GM12864 (cell line): ENCODE measurements at regions not wholly inside any gene's neighbourhood (a gene's known extent, or its start where the extent isn't known, plus 50 kb on each side); places are given as distances from the start of the nearest gene placed in this dataset.

Experiments
- DNase-seq: peaks from one replicate; pipeline ENCODE4 v3.0.0-alpha.2; 2011; ENCODE audit warnings: low read depth
- H3K4me3 ChIP-seq: 2 replicates; pipeline ENCODE4 v1.5.1; 2011; ENCODE audit warnings: mild to moderate bottlenecking, low read depth, low read length, control low read depth
- TF ChIP-seq, protein P1 (sequence below): IDR thresholded peaks from 2 replicates; pipeline ENCODE4 v1.5.1; 2011; ENCODE audit warnings: low read depth, mild to moderate bottlenecking, moderate library complexity, low read length, control low read depth, inconsistent platforms; ENCODE audit errors: missing control alignments

DNA sequence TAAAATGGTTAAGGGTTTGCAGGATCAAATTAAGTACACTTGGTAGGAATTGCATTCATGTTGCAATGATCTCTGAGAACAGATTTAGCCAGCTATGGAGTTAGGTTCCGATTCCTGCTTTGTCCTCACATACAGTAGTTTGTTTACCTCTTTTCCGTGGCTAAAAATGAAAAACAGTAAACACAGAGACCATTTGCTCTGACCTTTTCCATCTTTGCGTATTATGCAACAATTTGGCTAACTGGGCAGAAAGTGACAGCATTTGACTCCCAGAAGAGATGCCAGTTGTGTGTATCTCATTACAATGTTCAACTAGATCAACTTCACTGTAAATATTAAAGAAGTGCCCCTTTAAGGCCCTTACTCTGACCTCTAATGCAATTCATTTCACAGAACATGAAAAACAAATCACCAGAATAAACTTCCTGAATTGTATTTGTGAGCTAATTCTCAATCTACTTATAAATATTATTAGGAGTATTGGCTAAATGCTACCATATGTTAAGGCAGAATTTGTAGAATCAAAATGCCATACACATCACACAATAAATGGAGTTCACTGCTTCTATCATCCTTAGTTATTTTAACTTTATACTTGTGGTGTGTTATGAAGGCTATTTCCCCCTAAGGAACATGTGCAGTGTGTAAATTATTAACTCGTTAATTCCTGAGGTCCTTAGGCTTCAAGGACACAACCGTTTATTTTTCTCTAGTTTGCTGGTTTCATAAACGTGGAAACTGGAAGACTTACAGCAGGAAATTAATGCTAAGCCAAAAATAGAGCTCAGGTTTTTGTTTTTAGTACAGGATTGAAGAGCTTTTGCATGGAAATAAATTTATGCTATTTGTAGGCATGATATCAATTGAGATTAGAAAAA, 380.7 kb upstream of the CITED2 start:
- TF ChIP-seq, protein P1, sequence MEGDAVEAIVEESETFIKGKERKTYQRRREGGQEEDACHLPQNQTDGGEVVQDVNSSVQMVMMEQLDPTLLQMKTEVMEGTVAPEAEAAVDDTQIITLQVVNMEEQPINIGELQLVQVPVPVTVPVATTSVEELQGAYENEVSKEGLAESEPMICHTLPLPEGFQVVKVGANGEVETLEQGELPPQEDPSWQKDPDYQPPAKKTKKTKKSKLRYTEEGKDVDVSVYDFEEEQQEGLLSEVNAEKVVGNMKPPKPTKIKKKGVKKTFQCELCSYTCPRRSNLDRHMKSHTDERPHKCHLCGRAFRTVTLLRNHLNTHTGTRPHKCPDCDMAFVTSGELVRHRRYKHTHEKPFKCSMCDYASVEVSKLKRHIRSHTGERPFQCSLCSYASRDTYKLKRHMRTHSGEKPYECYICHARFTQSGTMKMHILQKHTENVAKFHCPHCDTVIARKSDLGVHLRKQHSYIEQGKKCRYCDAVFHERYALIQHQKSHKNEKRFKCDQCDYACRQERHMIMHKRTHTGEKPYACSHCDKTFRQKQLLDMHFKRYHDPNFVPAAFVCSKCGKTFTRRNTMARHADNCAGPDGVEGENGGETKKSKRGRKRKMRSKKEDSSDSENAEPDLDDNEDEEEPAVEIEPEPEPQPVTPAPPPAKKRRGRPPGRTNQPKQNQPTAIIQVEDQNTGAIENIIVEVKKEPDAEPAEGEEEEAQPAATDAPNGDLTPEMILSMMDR, result no peak
- H3K4me3 ChIP-seq, result no peak overlapping the region
- no peak for DNase-seq

DNA sequence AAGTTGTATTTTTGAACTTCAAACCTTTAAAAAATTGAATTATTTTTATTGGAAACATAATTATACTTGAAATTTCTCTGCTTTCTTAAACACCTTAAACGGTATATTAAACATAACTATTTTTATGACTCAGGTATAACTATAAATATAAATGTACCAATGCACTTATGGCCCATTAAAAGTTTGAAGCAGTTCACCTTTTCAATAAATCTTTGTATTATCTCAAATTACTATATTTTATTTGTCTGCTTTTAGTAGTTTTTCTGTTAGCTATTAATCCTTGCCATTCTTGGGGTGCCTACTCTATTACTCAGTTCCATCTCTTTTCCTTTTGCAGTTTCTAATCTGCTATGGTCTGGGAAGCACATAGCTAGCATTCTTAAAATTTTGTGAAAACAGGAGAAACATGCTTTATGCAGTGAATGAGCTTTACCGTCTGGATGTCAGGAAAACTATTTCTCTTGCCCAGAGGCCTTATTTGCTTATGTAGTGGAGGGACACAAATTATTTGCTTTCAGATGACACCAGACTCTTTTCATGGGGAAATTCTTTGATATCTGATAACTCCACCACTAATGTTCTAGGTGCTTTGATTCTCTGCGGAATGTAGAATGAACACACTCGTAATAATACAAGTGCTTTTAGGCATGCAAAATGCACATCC, 378.9 kb upstream of the CITED2 start:
- TF ChIP-seq, protein P1, result no peak
- H3K4me3 ChIP-seq, result no peak overlapping the region
- no peak for DNase-seq

DNA sequence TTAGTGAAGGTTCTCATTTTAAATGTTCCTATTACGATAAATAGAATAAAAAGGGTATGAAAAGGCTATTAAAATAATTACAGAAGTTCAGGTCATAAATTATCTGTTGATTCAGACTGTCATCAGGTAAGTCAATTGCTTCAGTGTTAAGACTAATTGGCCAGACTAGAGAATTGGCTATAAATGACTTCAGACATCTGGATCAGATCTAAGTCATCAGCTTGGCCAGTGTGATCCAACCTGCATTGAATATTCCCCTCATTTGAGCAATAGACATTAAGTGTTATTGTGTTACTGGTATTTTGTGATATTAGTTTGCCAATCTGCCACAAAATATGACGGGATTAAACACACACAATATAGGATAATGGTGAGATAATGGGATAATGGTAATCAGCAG, 377.6 kb upstream of the CITED2 start:
- no peak overlapping the region for H3K4me3 ChIP-seq
- TF ChIP-seq, protein P1, result no peak
- DNase-seq, result no peak

DNA sequence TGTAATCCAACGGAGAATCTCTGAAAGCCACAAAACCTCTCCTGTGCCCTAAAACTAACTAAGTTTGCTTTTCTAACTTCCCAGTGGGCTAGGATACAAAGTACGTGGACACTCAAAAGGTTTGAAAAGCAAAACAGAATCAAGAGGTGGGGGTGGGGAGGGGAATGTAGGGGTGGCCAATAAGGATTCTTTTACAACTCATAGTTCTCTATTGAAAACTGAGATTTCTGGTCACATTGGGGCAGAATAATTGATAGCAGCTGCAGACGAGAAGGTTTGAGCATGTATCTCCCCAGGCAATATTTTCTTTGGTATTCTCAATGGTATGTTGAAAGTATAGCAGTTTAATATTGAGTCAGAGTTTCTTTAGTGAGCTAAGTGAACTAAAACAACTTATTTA, 376.7 kb upstream of the CITED2 start:
- no peak for DNase-seq
- TF ChIP-seq, protein P1, result no peak
- no peak overlapping the region for H3K4me3 ChIP-seq

DNA sequence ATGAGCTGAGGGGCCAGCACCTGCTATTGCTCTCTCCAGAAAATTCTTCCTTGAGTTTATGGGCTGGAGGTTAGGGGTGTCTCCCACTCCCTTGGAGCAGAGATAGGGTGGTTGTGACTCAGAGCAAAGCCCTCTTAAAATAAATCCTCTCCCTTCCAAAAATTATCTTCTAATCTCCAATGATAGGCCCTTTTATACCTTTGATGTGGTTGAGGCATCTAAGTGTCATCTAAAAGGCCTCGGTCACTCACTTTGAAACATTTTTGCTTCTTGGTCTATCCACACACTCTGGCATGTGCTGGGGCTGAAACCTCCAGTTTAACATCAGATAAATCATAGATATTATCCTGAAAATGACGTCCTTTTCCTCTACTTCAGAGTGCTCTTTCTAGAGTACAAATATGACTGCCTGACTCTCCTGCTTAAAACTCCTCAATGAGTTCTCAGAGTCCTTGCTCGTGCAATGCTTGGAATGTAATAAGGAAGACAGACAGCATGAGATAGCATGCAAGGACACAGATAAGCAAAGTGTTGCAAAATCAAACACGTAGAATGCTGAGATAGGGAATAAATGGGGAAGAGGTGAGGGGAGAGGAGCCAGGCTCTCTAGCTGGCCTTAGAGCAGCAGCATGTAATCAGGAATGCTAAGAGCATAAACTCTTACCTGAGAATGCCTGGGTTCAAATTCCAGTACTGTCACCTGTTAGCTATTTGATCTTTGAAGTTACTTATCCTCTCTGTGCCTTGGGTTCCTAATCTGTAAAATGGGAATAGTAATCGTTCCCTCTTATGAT, 374.1 kb upstream of the CITED2 start:
- no peak overlapping the region for H3K4me3 ChIP-seq
- TF ChIP-seq, protein P1, result no peak
- no peak for DNase-seq

DNA sequence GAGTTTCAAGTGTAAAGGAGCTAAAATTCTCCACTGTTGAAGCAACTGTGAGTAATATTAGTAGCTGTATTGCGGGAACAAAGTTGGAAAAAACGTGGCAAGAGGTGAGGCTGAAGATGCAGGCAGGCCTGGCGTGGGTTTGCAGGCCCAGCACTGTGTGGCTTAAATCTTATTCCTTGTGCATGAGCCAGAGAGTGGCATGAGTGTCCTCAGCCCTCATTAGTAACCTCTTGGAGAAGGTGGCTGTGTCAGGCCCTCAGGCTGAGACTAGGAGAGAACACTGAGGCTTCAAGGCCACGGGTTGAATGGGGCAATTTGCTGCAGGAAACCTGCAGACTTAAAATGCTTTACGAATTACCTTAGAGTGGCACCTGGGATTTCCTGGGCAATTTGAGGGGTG, 372.7 kb upstream of the CITED2 start:
- DNase-seq, result no peak
- TF ChIP-seq, protein P1, result no peak
- no peak overlapping the region for H3K4me3 ChIP-seq
